ENCODE measurements at regions not wholly inside any gene's neighbourhood (a gene's known extent, or its start where the extent isn't known, plus 50 kb on each side); places are given as distances from the start of the nearest gene placed in this dataset.

DNA sequence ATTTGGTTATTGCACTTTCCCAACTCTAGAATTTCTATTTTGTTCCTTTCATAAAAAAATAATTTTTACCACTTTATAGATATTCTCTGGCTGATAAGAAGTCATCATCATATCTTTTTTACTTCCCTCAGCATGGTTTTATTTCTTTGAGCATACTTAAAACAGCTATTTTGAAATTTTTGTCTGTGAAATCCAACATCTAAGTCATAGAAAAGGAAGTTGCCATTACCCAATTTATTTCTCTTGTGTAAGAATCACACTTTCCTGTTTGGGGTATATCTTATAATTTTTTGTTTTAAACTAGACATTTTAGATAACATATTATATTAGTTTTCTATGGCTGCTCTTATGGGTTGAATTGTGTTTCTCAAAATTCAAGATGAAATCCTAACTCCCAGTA lies 400.2 kb upstream of the OR4E1 start:
- TF ChIP-seq ZNF274 (IDR thresholded peaks at IDR 0.05; ENCODE audit: insufficient read depth, insufficient read length) = no peak
- no peak for TF ChIP-seq EZH2 (IDR thresholded peaks at IDR 0.05; ENCODE audit: borderline replicate concordance, control insufficient read depth, low read depth, low read length)
- no peak for TF ChIP-seq STAT1 (conservative IDR thresholded peaks at IDR 0.05)
- no peak for TF ChIP-seq POLR2A (IDR thresholded peaks at IDR 0.05; ENCODE audit: low read depth, low read length)
- TF ChIP-seq, protein P1, sequence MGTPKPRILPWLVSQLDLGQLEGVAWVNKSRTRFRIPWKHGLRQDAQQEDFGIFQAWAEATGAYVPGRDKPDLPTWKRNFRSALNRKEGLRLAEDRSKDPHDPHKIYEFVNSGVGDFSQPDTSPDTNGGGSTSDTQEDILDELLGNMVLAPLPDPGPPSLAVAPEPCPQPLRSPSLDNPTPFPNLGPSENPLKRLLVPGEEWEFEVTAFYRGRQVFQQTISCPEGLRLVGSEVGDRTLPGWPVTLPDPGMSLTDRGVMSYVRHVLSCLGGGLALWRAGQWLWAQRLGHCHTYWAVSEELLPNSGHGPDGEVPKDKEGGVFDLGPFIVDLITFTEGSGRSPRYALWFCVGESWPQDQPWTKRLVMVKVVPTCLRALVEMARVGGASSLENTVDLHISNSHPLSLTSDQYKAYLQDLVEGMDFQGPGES (IDR thresholded peaks at IDR 0.05) = no peak
- TF ChIP-seq, protein P2, sequence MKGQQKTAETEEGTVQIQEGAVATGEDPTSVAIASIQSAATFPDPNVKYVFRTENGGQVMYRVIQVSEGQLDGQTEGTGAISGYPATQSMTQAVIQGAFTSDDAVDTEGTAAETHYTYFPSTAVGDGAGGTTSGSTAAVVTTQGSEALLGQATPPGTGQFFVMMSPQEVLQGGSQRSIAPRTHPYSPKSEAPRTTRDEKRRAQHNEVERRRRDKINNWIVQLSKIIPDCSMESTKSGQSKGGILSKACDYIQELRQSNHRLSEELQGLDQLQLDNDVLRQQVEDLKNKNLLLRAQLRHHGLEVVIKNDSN (IDR thresholded peaks at IDR 0.05; ENCODE audit: borderline replicate concordance, extremely low read length, insufficient read depth, low read depth, low read length) = no peak
- no peak for TF ChIP-seq EP300 (IDR thresholded peaks at IDR 0.05; ENCODE audit: borderline replicate concordance in 1 of 2, control insufficient read depth in 1 of 2, low read depth in 2 of 2, low read length in 2 of 2)
- no peak for TF ChIP-seq TCF7 (IDR thresholded peaks at IDR 0.05; ENCODE audit: borderline replicate concordance)
- TF ChIP-seq, protein P3, sequence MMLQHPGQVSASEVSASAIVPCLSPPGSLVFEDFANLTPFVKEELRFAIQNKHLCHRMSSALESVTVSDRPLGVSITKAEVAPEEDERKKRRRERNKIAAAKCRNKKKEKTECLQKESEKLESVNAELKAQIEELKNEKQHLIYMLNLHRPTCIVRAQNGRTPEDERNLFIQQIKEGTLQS (IDR thresholded peaks at IDR 0.05; ENCODE audit: borderline replicate concordance, extremely low read depth, low read depth, low read length) = no peak
